ENCODE measurements at regions not wholly inside any gene's neighbourhood (a gene's known extent, or its start where the extent isn't known, plus 50 kb on each side); places are given as distances from the start of the nearest gene placed in this dataset.

GRCh38 chr10:31103112-31103511 is 71.4 kb upstream of the ZNF438 start:
- no peak for TF ChIP-seq CBX3 (IDR thresholded peaks at IDR 0.05; ENCODE audit: low read depth)
- TF ChIP-seq CEBPB (IDR thresholded peaks at IDR 0.05; ENCODE audit: low read depth) = no peak
- TF ChIP-seq EZH2phosphoT487 (IDR thresholded peaks at IDR 0.05; ENCODE audit: borderline replicate concordance) = no peak
- Histone ChIP-seq H3K4me2 (ENCODE audit: low read length) (no peak overlapping the region), H3K9me3 (ENCODE audit: control insufficient read depth in 1 of 2, insufficient read depth in 1 of 2, low read depth in 1 of 2, low read length in 2 of 2) (no peaks in the 10 kb centered on the region), H3K9me2 (ENCODE audit: insufficient read depth) (no peaks in the 10 kb centered on the region), H3K27ac (ENCODE audit: low read depth, low read length) (no peak overlapping the region), H4K20me1 (ENCODE audit: insufficient read depth) (no peaks in the 10 kb centered on the region), H3K27me3 (ENCODE audit: insufficient read depth, low read length) (no peaks in the 10 kb centered on the region), H3K36me3 (ENCODE audit: control insufficient read depth in 1 of 2, insufficient read depth in 2 of 2, low read length in 2 of 2) (no peaks in the 10 kb centered on the region), H3K4me1 (ENCODE audit: control insufficient read depth in 1 of 2, insufficient read depth in 2 of 2, low read length in 2 of 2) (peaks cover 23 to 32% of the 10 kb centered on the region in 2 experiments), H3K9ac (ENCODE audit: low read length) (no peak overlapping the region), H3K4me3 (replicated peaks in 1 of 2; ENCODE audit: low read depth in 1 of 2, low read length in 2 of 2) (no peak overlapping the region), H3K79me2 (ENCODE audit: insufficient read depth, low read length) (no peaks in the 10 kb centered on the region), H2AFZ (ENCODE audit: low read depth, low read length, poor library complexity, severe bottlenecking) (no peak overlapping the region)
- ATAC-seq (no peak), DNase-seq (ENCODE audit: low read depth, low spot score) (no peak)
- BruUV-seq (replicated peaks) = no TSS peak
- ChIA-PET RAD21 (ENCODE audit: low non-redundant PET in 1 of 2, low total read pairs in 2 of 2, uncharacterized antibody in 2 of 2, unreplicated experiment in 2 of 2) (no interaction called here), POLR2A (no interaction called here), CTCF (no interaction called here)
- intact Hi-C loops (cut with micrococcal nuclease) = no loop called here

DNA sequence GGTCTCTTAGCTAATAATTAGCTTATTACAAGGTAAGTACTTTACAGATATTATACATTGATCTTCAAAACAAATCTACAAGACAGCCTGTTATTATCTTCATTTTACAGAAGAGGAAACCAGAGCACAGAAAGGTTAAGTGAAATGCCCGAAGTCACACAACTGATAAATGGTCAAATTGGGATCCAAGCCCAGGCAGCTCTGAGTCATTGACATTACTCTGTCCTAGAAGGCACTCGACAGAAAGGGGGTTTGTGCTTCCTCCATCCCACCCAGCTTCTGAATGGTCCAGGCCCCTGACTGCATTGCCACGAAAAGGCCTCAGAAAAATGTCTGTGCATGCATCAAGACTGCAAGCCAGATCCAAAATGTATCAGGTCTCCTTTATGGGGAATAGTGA is 81.3 kb upstream of the ZNF438 start:
- Histone ChIP-seq H3K27ac (ENCODE audit: low read depth, low read length) (no peak overlapping the region), H3K79me2 (ENCODE audit: insufficient read depth, low read length) (no peaks in the 10 kb centered on the region), H3K9me3 (ENCODE audit: control insufficient read depth in 1 of 2, insufficient read depth in 1 of 2, low read depth in 1 of 2, low read length in 2 of 2) (peaks cover 0 to 3% of the 10 kb centered on the region in 2 experiments; a peak in 1 of 4 replicates), H3K4me2 (ENCODE audit: low read length) (no peak overlapping the region), H3K9ac (ENCODE audit: low read length) (no peak overlapping the region), H2AFZ (ENCODE audit: low read depth, low read length, poor library complexity, severe bottlenecking) (no peak overlapping the region), H3K4me3 (replicated peaks in 1 of 2; ENCODE audit: low read depth in 1 of 2, low read length in 2 of 2) (no peak overlapping the region), H3K4me1 (ENCODE audit: control insufficient read depth in 1 of 2, insufficient read depth in 2 of 2, low read length in 2 of 2) (no peaks in the 10 kb centered on the region), H4K20me1 (ENCODE audit: insufficient read depth) (no peaks in the 10 kb centered on the region), H3K9me2 (ENCODE audit: insufficient read depth) (no peaks in the 10 kb centered on the region), H3K27me3 (ENCODE audit: insufficient read depth, low read length) (no peaks in the 10 kb centered on the region), H3K36me3 (ENCODE audit: control insufficient read depth in 1 of 2, insufficient read depth in 2 of 2, low read length in 2 of 2) (no peaks in the 10 kb centered on the region)
- RAD21 ChIA-PET (ENCODE audit: low non-redundant PET in 1 of 2, low total read pairs in 2 of 2, uncharacterized antibody in 2 of 2, unreplicated experiment in 2 of 2) = no interaction called here
- BruUV-seq (replicated peaks) = no TSS peak
- intact Hi-C loops (cut with micrococcal nuclease) = no loop called here
- POLR2A ChIA-PET = no interaction called here
- CTCF ChIA-PET = no interaction called here
- ATAC-seq = no peak
- DNase-seq (ENCODE audit: low read depth, low spot score) = no peak
- TF ChIP-seq, protein P1, sequence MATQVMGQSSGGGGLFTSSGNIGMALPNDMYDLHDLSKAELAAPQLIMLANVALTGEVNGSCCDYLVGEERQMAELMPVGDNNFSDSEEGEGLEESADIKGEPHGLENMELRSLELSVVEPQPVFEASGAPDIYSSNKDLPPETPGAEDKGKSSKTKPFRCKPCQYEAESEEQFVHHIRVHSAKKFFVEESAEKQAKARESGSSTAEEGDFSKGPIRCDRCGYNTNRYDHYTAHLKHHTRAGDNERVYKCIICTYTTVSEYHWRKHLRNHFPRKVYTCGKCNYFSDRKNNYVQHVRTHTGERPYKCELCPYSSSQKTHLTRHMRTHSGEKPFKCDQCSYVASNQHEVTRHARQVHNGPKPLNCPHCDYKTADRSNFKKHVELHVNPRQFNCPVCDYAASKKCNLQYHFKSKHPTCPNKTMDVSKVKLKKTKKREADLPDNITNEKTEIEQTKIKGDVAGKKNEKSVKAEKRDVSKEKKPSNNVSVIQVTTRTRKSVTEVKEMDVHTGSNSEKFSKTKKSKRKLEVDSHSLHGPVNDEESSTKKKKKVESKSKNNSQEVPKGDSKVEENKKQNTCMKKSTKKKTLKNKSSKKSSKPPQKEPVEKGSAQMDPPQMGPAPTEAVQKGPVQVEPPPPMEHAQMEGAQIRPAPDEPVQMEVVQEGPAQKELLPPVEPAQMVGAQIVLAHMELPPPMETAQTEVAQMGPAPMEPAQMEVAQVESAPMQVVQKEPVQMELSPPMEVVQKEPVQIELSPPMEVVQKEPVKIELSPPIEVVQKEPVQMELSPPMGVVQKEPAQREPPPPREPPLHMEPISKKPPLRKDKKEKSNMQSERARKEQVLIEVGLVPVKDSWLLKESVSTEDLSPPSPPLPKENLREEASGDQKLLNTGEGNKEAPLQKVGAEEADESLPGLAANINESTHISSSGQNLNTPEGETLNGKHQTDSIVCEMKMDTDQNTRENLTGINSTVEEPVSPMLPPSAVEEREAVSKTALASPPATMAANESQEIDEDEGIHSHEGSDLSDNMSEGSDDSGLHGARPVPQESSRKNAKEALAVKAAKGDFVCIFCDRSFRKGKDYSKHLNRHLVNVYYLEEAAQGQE (IDR thresholded peaks at IDR 0.05; ENCODE audit: low read depth) = no peak
- TF ChIP-seq CEBPB (IDR thresholded peaks at IDR 0.05; ENCODE audit: low read depth) (no peak), POLR2AphosphoS5 (IDR thresholded peaks at IDR 0.05; ENCODE audit: low read depth, low read length) (no peak), ELF1 (IDR thresholded peaks at IDR 0.05; ENCODE audit: borderline replicate concordance, low read depth) (no peak), EZH2 (IDR thresholded peaks at IDR 0.05) (no peak), SRF (IDR thresholded peaks at IDR 0.05; ENCODE audit: low read depth) (no peak), EGR1 (IDR thresholded peaks at IDR 0.05; ENCODE audit: low read depth) (no peak), SIN3A (IDR thresholded peaks at IDR 0.05; ENCODE audit: low read depth) (no peak), EZH2phosphoT487 (IDR thresholded peaks at IDR 0.05; ENCODE audit: borderline replicate concordance) (no peak), POLR2A (IDR thresholded peaks at IDR 0.05; ENCODE audit: borderline replicate concordance, extremely low read depth, insufficient read depth, insufficient read length) (no peak), ZNF274 (IDR thresholded peaks at IDR 0.05; ENCODE audit: low read depth, low read length) (no peak), SP1 (IDR thresholded peaks at IDR 0.05; ENCODE audit: low read depth) (no peak), JUND (IDR thresholded peaks at IDR 0.05) (no peak)
- TF ChIP-seq, protein P2, sequence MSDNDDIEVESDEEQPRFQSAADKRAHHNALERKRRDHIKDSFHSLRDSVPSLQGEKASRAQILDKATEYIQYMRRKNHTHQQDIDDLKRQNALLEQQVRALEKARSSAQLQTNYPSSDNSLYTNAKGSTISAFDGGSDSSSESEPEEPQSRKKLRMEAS (IDR thresholded peaks at IDR 0.05) = no peak
- TF ChIP-seq, protein P3, sequence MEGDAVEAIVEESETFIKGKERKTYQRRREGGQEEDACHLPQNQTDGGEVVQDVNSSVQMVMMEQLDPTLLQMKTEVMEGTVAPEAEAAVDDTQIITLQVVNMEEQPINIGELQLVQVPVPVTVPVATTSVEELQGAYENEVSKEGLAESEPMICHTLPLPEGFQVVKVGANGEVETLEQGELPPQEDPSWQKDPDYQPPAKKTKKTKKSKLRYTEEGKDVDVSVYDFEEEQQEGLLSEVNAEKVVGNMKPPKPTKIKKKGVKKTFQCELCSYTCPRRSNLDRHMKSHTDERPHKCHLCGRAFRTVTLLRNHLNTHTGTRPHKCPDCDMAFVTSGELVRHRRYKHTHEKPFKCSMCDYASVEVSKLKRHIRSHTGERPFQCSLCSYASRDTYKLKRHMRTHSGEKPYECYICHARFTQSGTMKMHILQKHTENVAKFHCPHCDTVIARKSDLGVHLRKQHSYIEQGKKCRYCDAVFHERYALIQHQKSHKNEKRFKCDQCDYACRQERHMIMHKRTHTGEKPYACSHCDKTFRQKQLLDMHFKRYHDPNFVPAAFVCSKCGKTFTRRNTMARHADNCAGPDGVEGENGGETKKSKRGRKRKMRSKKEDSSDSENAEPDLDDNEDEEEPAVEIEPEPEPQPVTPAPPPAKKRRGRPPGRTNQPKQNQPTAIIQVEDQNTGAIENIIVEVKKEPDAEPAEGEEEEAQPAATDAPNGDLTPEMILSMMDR (IDR thresholded peaks at IDR 0.05 in 2 of 3, conservative IDR thresholded peaks at IDR 0.05 in 1 of 3; ENCODE audit: borderline replicate concordance in 1 of 3, insufficient read depth in 1 of 3, low read depth in 2 of 3, low read length in 2 of 3) = no peak
